HG02938 (cell line): ENCODE measurements at regions not wholly inside any gene's neighbourhood (a gene's known extent, or its start where the extent isn't known, plus 50 kb on each side); places are given as distances from the start of the nearest gene placed in this dataset.

Experiments
- ATAC-seq: cut with Tn5 transposase; IDR thresholded peaks from one replicate; pipeline ENCODE4 v1.9.1; 2021; ENCODE audit warnings: mild to moderate bottlenecking, moderate library complexity; ENCODE audit not compliant: unreplicated experiment

- no peak for ATAC-seq
These were observed 1976.7 kb upstream of the ADGRL3 start for GRCh38 chr4:59223292-59223941.

GRCh38 chr4:59238212-59238611 is 1961.9 kb upstream of the ADGRL3 start:
- no peak for ATAC-seq

GRCh38 chr4:59240011-59240410 is 1960.1 kb upstream of the ADGRL3 start:
- no peak for ATAC-seq

- ATAC-seq, result no peak
These were observed 1957.1 kb upstream of the ADGRL3 start for GRCh38 chr4:59243038-59243437.

- no peak for ATAC-seq
These were observed 1953.1 kb upstream of the ADGRL3 start for GRCh38 chr4:59247032-59247431.

GRCh38 chr4:59248313-59248712 is 1951.8 kb upstream of the ADGRL3 start:
- ATAC-seq, result no peak

- ATAC-seq, result no peak
These were observed 1951.0 kb upstream of the ADGRL3 start for GRCh38 chr4:59249110-59249509.

GRCh38 chr4:59258002-59258401 is 1942.1 kb upstream of the ADGRL3 start:
- no peak for ATAC-seq

GRCh38 chr4:59307609-59308008 is 1892.5 kb upstream of the ADGRL3 start:
- ATAC-seq, result no peak

- ATAC-seq, result no peak
These were observed 1885.5 kb upstream of the ADGRL3 start for GRCh38 chr4:59314637-59315036.

- ATAC-seq, result no peak
These were observed 1860.5 kb upstream of the ADGRL3 start for GRCh38 chr4:59339631-59340030.

GRCh38 chr4:59341506-59341905 is 1858.6 kb upstream of the ADGRL3 start:
- ATAC-seq, result no peak

GRCh38 chr4:59348949-59349348 is 1851.2 kb upstream of the ADGRL3 start:
- no peak for ATAC-seq

GRCh38 chr4:59369229-59369628 is 1830.9 kb upstream of the ADGRL3 start:
- no peak for ATAC-seq

GRCh38 chr4:59374416-59374815 is 1825.7 kb upstream of the ADGRL3 start:
- ATAC-seq, result no peak

GRCh38 chr4:59380841-59381366 is 1819.2 kb upstream of the ADGRL3 start:
- ATAC-seq, result no peak

- no peak for ATAC-seq
These were observed 1818.5 kb upstream of the ADGRL3 start for GRCh38 chr4:59381591-59381990.

GRCh38 chr4:59387759-59388758 is 1812.1 kb upstream of the ADGRL3 start:
- no peak for ATAC-seq

GRCh38 chr4:59393780-59394179 is 1806.3 kb upstream of the ADGRL3 start:
- ATAC-seq, result no peak

GRCh38 chr4:59400334-59400733 is 1799.8 kb upstream of the ADGRL3 start:
- no peak for ATAC-seq

GRCh38 chr4:59409647-59410046 is 1790.5 kb upstream of the ADGRL3 start:
- ATAC-seq, result no peak

GRCh38 chr4:59412739-59413138 is 1787.4 kb upstream of the ADGRL3 start:
- no peak for ATAC-seq
